SJCRH30 (cell line): ENCODE measurements at regions not wholly inside any gene's neighbourhood (a gene's known extent, or its start where the extent isn't known, plus 50 kb on each side); places are given as distances from the start of the nearest gene placed in this dataset.
A peak's percentile ranks its signal among the peaks of the same experiment; 100 is the strongest.
"Not testable (repeated sequence)": the region's sequence is repeated elsewhere in the genome, so short reads cannot be mapped to it uniquely, and the experiment has no call there.

Experiments used
- DNase-seq, 2 experiments: peaks; one replicate each; pipeline ENCODE4 v3.0.0-alpha.2; 2015 to 2020
- H3K27ac ChIP-seq: fragments of 250-450 bp; sonication (Bioruptor Pico); 2 replicates; pipeline ENCODE4 v1.5.1; 2020; ENCODE audit warnings: mild to moderate bottlenecking, moderate library complexity
- H3K27me3 ChIP-seq: fragments of 250-450 bp; sonication (Bioruptor Pico); 2 replicates; pipeline ENCODE4 v1.5.1; 2020; ENCODE audit warnings: mild to moderate bottlenecking, moderate library complexity
- H3K36me3 ChIP-seq: fragments of 250-450 bp; sonication (Bioruptor Pico); 2 replicates; pipeline ENCODE4 v1.5.1; 2020; ENCODE audit warnings: mild to moderate bottlenecking, moderate library complexity
- H3K4me1 ChIP-seq: fragments of 250-450 bp; sonication (Bioruptor Pico); 2 replicates; pipeline ENCODE4 v1.5.1; 2020; ENCODE audit warnings: mild to moderate bottlenecking, moderate library complexity
- H3K4me3 ChIP-seq: fragments of 250-450 bp; sonication (Bioruptor Pico); 2 replicates; pipeline ENCODE4 v1.5.1; 2020; ENCODE audit warnings: mild to moderate bottlenecking, moderate library complexity
- H3K9me3 ChIP-seq: fragments of 250-450 bp; sonication (Bioruptor Pico); replicated peaks from 2 replicates; pipeline ENCODE4 v1.5.1; 2020; ENCODE audit warnings: mild to moderate bottlenecking, moderate library complexity

DNA sequence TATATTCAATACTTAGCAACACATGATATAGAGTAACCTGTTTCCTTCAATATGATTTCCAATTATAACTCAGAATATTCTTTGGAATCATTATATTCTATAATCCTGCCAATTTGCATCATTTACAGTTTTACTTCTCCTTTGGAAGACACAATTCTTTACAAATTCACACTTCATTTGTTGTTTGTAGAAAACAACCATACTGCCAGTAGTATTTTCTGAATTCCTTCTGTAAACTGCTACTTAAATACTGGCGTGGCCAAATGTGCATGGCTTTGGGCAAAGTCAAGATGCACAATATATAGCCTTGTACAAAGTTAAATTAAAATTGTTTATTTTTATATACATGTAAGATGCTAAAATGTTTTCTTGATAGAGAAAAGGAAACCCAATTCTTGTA is 687.1 kb upstream of the NEGR1 start:
- no peak overlapping the region for H3K27ac ChIP-seq
- H3K4me3 ChIP-seq = no peak overlapping the region
- DNase-seq = no peak

DNA sequence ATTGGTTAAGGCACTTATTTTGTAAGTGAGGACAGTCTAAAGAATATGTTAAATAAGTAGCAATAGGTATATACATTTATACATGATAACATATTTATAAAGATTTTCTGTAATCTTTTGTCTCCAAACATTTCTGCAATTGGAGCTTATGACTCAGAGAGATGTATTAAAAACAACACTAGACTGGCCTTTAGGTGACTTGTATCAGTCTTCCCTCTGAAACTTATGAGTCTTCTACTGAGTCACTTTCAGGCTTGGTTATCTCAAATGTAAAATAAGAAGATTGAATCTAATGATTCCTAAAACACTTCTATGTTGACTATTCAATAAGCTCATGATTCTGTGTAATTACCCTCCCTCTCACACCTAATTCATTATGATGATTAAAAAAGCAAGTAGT is 672.6 kb upstream of the NEGR1 start:
- Histone ChIP-seq H3K4me1 (no peaks in the 10 kb centered on the region), H3K27me3 (no peaks in the 10 kb centered on the region), H3K36me3 (no peaks in the 10 kb centered on the region), H3K27ac (no peak overlapping the region), H3K9me3 (no peaks in the 10 kb centered on the region), H3K4me3 (no peak overlapping the region)
- DNase-seq = no peak

More for the DNA sequence above, 687.1 kb upstream of the NEGR1 start:
- no peaks in the 10 kb centered on the region for H3K4me1 ChIP-seq
- no peaks in the 10 kb centered on the region for H3K9me3 ChIP-seq
- H3K27me3 ChIP-seq = no peaks in the 10 kb centered on the region
- H3K36me3 ChIP-seq = no peaks in the 10 kb centered on the region

DNA sequence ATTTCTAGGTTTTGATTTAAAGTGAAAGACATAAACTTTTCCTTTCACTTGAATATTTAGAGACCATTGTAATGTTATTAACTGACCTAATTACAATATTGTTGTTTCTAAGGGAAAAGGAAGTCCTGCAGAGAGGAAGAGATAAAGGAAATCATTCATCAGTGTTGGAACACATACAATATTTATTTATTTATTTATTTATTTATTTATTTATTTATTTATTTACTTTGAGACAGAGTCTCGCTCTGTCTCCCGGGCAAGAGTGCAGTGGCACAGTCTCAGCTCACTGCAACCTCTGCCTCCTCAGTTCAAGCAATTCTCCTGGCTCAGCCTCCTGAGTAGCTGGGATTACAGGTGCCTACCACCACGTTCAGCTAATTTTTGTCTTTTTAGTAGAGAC is 668.6 kb upstream of the NEGR1 start:
- not testable (repeated sequence) for H3K4me3 ChIP-seq, H3K27ac ChIP-seq, H3K36me3 ChIP-seq, DNase-seq, H3K9me3 ChIP-seq, H3K27me3 ChIP-seq, H3K4me1 ChIP-seq

DNA sequence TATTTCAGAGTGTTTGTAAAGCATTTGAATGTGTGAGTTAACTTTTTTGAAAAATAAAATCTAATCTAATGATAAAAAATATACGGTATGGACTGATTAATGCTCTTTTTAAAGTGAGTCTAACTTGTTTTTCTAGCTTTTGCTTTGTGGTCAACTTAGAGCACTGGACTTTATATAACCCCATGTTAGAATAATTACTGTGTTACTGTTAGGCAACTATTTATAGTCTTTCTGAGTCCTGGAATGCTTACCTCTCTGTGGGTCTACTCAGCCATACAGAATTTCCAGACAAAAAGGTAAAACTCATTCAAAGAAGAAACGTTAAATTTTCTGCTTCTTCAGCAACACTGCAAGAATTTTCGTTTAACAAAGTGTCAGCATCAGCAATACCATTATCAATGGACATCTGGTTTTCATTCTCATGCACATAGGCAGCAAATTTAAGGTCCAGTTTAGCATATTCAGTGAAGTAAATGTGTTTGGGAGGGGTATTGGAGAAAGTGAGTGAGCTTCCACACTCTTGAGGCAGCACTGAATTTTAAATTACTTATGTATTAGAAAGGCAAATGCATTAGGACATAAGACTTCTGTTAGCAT is 664.7 kb upstream of the NEGR1 start:
- no peaks in the 10 kb centered on the region for H3K36me3 ChIP-seq
- no peak overlapping the region for H3K27ac ChIP-seq
- H3K27me3 ChIP-seq = no peaks in the 10 kb centered on the region
- H3K9me3 ChIP-seq = no peaks in the 10 kb centered on the region
- DNase-seq = no peak
- H3K4me1 ChIP-seq = no peaks in the 10 kb centered on the region
- H3K4me3 ChIP-seq = no peak overlapping the region

DNA sequence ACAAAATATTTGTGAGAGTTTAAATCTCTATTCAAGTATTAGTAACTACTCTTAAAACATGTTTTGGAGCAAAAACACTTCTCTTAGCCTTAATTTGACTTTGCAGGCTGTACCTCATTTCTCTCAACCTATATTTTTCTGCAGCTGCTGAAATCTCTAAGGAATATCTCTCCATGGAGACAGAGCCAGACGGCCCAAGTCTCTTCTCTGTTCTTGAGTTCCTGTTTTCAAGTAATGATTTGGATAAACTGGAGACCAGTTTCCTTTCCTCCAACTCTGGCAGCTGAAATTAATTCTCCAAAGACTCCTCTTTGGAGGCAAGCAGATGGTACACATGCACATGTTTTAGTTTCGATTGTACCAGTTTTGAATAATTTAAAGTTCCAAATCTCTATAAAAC is 659.7 kb upstream of the NEGR1 start:
- DNase-seq = no peak
- no peak overlapping the region for H3K27ac ChIP-seq
- no peaks in the 10 kb centered on the region for H3K36me3 ChIP-seq
- no peaks in the 10 kb centered on the region for H3K4me1 ChIP-seq
- no peaks in the 10 kb centered on the region; the same call in 1 of the 2 replicates for H3K9me3 ChIP-seq
- no peak overlapping the region for H3K4me3 ChIP-seq
- 0 out of 2 replicates have a peak, but pooled peaks cover 6% of the 10 kb centered on the region for H3K27me3 ChIP-seq

DNA sequence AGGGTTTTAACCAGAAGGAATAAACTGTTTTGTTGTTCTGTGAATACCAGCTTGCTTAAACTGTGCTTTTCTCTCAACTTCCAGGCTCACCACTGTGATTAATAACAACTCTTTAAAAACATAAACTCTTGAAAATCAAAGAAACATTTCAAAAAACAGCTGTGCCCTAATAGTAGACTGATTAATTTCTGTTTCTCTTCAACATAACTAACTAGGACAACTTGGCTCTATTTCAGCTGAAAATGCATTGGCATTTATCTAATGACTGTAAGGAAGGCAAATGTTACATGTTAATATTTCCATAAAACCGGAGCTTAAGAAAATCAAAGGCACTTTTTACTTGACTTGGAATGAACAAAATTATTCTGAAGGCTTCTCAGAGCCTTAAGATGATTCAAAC is 656.1 kb upstream of the NEGR1 start:
- no peak for DNase-seq

DNA sequence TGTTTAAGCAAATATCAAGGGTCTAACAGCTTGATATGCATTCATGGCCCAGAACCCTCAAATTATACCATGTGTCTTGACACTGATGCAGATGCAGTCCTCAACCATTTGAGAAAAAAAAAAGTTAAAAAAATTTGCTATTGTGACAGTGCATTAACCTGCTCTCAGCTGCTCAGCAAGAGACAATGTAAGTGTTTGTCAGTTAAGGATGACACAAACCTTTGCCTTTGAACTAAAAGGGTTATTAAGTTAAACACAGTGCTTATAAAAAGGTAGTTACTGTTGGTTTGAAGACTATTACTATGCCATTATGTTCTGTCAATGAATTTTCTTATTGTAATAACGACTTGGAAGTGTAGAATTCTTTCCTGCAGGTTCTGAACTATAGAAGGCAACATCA is 655.6 kb upstream of the NEGR1 start:
- H3K27me3 ChIP-seq = 0 out of 2 replicates have a peak, but pooled peaks cover 6% of the 10 kb centered on the region
- no peak overlapping the region for H3K4me3 ChIP-seq
- H3K9me3 ChIP-seq = no peaks in the 10 kb centered on the region; the same call in 1 of the 2 replicates
- H3K36me3 ChIP-seq = no peaks in the 10 kb centered on the region
- no peak overlapping the region for H3K27ac ChIP-seq
- no peaks in the 10 kb centered on the region for H3K4me1 ChIP-seq
- no peak for DNase-seq

More for the DNA sequence above, 656.1 kb upstream of the NEGR1 start:
- Histone ChIP-seq H3K36me3 (no peaks in the 10 kb centered on the region), H3K27ac (no peak overlapping the region), H3K27me3 (0 out of 2 replicates have a peak, but pooled peaks cover 6% of the 10 kb centered on the region), H3K9me3 (no peaks in the 10 kb centered on the region; the same call in 1 of the 2 replicates), H3K4me3 (no peak overlapping the region), H3K4me1 (no peaks in the 10 kb centered on the region)

DNA sequence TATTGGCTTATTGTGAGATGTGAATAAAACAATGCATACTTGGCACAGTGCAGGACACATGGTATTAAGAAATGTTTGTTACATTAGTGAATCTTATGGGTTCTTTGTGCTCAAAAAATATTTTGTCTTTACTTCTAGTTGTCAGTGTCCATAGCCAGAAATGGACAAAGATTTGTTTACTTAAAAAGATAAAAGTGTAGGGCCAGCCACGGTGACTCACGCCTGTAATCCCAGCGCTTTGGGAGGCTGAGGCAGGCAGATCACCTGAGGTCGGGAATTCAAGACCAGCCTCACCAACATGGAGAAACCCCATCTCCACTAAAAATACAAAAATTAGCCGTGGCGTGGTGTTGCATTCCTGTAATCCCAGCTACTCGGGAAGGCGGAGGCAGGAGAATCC is 654.6 kb upstream of the NEGR1 start:
- Histone ChIP-seq H3K27me3 (0 out of 2 replicates have a peak, but pooled peaks cover 6% of the 10 kb centered on the region), H3K4me1 (no peaks in the 10 kb centered on the region), H3K9me3 (no peaks in the 10 kb centered on the region; the same call in 1 of the 2 replicates), H3K36me3 (no peaks in the 10 kb centered on the region), H3K27ac (no peak overlapping the region), H3K4me3 (no peak overlapping the region)
- DNase-seq = no peak

DNA sequence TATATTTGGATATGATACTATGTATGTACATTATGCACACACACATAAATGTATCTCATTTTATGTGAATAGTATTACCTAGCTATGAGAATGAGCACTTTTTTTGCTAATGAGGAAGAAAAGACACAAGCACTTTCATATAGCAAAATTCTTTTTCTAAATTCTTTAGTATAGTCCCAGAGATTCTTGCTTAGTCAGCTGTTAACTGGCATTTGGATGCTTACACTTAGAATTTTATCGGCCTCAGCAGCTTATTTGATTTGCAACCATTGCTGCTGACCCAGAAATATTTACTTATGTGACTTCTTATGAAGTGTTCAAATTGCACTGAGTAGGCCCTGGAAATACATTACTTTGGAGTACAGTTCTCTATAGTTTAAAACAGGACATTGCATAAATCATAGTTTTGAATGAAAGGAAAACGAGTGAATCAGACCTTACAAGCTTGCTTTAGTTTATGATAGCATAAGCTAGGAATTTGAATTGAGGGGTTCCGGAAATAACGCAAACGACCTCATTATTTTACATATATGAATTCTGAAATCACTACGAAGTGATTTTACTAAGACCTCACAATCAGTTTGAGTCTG is 653.9 kb upstream of the NEGR1 start:
- Histone ChIP-seq H3K9me3 (no peaks in the 10 kb centered on the region; the same call in 1 of the 2 replicates), H3K27ac (no peak overlapping the region), H3K4me3 (no peak overlapping the region), H3K4me1 (no peaks in the 10 kb centered on the region), H3K36me3 (no peaks in the 10 kb centered on the region), H3K27me3 (0 out of 2 replicates have a peak, but pooled peaks cover 6% of the 10 kb centered on the region)
- DNase-seq = no peak

DNA sequence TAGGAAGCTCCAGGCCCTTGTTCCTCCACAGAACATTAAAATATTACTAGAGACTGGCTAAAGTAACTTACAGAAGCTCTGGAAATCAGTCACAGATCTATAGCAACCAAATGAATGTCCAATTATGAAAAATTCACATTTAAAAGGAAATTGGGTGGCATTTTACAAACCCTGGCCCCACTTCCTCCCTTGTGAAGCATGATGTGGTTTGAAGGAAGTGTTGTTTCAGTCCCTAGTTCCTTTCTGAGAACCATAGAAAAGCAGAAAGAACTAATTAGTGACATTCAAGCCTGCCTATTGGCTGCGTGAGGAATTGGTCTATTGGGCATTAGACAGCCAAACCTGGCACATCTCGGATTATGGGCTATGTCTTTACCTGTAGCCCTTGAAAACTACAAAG is 649.7 kb upstream of the NEGR1 start:
- H3K27me3 ChIP-seq = no peaks in the 10 kb centered on the region
- no peak overlapping the region for H3K27ac ChIP-seq
- no peaks in the 10 kb centered on the region for H3K9me3 ChIP-seq
- H3K4me3 ChIP-seq = no peak overlapping the region
- no peaks in the 10 kb centered on the region for H3K36me3 ChIP-seq
- no peaks in the 10 kb centered on the region for H3K4me1 ChIP-seq
- DNase-seq = no peak

DNA sequence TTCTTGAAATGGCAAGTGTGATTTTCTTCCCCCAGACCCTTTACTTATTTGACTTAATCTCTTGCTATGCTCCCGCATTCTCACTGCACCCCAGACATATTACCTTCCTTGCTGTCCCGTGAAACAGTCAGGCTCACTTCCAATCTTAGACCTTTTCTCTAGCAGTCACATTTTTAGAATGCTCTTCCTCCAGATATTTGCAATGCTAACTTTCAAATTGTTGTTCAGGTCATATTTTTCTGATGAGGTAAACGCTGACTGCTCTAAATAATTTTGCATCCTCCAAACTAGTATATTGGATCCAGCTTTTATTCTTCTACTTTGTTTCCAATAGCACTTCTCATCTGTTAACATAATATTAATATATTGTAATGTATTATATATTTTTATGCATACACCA is 648.2 kb upstream of the NEGR1 start:
- DNase-seq = no peak
- no peaks in the 10 kb centered on the region for H3K27me3 ChIP-seq
- H3K36me3 ChIP-seq = no peaks in the 10 kb centered on the region
- no peak overlapping the region for H3K27ac ChIP-seq
- H3K9me3 ChIP-seq = no peaks in the 10 kb centered on the region
- H3K4me1 ChIP-seq = no peaks in the 10 kb centered on the region
- H3K4me3 ChIP-seq = no peak overlapping the region

DNA sequence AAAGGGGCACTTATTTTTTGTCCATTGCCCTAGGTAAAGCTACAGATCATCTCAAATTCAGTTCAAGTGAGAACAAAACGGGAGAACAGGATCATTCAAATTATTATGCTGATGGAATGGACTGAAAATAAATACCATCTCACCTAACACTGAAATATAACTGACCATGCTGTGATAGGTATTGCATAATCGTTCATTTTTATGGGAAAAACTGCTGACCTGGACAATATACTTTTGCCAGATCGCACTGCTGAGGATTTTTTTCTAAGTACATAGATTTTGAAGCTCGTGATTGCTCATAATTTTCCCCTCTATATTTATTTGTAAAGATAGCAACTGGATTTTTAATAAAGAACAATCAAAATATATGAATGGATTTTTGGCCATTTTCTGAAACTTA is 636.6 kb upstream of the NEGR1 start:
- no peaks in the 10 kb centered on the region for H3K9me3 ChIP-seq
- no peak overlapping the region for H3K4me3 ChIP-seq
- no peaks in the 10 kb centered on the region for H3K4me1 ChIP-seq
- DNase-seq = no peak
- no peak overlapping the region for H3K27ac ChIP-seq
- H3K27me3 ChIP-seq = no peaks in the 10 kb centered on the region
- H3K36me3 ChIP-seq = no peaks in the 10 kb centered on the region

DNA sequence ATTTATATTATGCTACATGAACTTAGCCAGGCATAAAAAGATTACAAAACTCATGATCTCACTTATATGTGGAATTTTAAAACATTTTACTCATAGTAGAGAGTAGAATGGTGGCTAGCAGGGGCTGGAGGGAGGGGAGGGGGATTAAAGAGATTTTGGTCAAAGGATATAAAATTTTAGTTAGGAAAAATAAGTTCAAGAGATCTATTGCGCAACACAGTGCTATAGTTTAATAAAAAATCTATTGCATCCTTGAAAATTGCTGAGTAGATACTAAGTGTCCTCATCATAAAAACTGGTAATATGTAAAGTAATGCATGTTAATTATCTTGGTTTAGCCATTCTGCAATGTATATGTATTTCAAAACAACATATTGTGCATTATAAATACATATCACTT is 635.6 kb upstream of the NEGR1 start:
- Histone ChIP-seq H3K4me1 (no peaks in the 10 kb centered on the region), H3K27me3 (no peaks in the 10 kb centered on the region), H3K9me3 (no peaks in the 10 kb centered on the region), H3K27ac (no peak overlapping the region), H3K36me3 (no peaks in the 10 kb centered on the region), H3K4me3 (no peak overlapping the region)
- no peak for DNase-seq

DNA sequence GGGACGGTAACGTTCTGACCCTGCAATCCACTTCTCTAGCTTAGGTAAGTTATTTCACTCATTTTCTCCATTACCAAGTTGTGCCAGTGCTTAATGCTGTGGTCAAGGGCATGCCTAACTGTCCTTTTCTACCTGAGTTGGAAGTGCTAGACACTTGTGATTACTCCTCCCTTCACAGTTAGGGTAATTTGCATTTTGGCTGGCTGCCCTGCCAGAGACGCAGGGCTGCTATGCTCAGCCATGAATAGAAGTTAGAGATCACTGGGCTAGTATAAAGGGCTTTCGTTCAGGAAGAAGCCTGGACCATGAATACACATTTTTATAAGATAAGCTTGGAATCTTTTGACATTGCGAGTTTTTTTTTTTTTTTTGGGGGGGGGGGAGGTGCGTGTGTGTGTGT is 633.2 kb upstream of the NEGR1 start:
- Histone ChIP-seq H3K9me3 (no peaks in the 10 kb centered on the region), H3K36me3 (no peaks in the 10 kb centered on the region), H3K4me3 (no peak overlapping the region), H3K27ac (no peak overlapping the region), H3K27me3 (no peaks in the 10 kb centered on the region), H3K4me1 (no peaks in the 10 kb centered on the region)
- DNase-seq = peak in 1 of 2 experiments; percentile 2

DNA sequence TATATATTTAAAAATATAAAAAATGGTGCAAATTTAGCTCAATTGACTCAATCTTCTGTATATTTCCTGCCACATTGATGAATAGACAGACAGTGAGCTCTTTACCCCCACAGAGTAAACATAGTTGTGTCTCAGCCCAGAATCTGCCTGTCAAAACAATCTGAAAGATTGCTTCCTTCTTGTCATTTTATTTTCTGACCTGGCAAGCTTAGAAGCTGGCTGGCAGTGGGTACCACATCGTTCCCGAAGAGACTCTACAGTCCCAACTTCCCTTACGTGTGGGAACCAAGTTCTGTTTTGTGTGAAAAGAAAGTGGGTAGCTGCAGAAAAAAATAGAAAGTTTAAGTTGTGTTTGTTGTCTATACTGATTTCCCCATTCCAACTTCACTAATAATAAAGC is 629.3 kb upstream of the NEGR1 start:
- H3K27me3 ChIP-seq = no peaks in the 10 kb centered on the region
- DNase-seq = no peak

DNA sequence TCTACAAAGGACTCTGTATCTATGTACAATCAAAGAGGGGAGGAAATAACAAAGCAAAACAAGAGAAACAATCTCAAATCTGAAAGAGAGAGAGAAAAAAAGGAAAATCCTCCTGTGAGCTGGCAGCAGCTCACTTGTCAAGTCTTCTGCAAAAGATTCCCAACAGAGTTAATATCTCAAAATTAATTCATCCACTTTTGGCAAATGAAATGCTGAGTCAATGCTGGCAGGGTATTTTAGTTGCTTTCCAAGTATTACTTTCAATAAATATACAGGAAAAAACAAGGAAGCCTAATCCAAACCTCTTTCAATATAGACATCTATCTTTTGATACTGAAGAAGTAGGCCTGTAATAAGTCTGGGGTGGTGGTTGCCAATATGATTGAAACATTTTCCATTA is 613.9 kb upstream of the NEGR1 start:
- Histone ChIP-seq H3K27me3 (no peaks in the 10 kb centered on the region), H3K36me3 (no peaks in the 10 kb centered on the region), H3K9me3 (no peaks in the 10 kb centered on the region), H3K4me1 (no peaks in the 10 kb centered on the region), H3K4me3 (no peak overlapping the region), H3K27ac (no peak overlapping the region)
- no peak for DNase-seq

More for the DNA sequence above, 629.3 kb upstream of the NEGR1 start:
- no peak overlapping the region for H3K27ac ChIP-seq
- no peaks in the 10 kb centered on the region for H3K4me1 ChIP-seq
- H3K4me3 ChIP-seq = no peak overlapping the region
- H3K36me3 ChIP-seq = no peaks in the 10 kb centered on the region
- no peaks in the 10 kb centered on the region for H3K9me3 ChIP-seq
